ENCODE measurements at regions not wholly inside any gene's neighbourhood (a gene's known extent, or its start where the extent isn't known, plus 50 kb on each side); places are given as distances from the start of the nearest gene placed in this dataset.

DNA sequence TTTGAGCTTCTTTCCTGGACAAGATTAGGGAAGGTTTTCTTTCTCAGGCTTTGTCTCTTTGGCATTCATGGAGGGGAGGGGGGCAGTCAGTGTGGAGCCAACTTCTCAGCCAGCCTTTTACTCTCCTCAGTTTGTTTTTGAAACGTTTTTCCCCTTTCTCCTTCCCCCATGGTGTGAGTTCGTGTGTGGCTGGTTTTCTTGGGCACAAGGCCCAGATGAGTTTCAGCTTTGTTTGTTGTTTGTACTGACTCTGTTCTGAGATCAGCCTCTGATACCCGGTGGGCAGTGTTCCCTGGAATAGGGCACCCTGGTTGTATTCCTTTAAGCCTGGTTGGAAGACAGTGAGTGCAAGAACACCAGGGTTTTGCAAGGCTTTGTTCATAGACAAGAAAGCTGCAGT, 168.2 kb upstream of the RARB start:
- DNase-seq (ENCODE audit: low spot score) (no peak), ATAC-seq (no peak)

DNA sequence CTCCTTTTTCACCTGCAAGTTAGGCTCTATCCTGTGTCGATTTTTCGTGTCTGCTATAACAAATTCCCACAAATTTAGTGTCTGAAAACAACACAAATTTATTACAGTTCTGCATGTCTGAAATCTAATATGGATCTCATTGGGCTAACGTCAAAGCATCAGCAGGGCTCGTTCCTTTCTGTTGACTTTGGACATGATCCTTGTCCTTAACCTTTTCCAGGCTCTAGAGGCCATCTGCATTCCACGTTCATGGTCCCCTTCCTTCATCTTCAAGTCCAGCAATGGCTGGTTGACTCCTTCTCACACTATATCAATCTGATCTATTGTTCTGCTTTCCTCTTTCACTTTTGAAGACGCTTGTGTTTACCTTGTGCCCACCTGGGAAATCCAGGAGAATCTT, 165.7 kb upstream of the RARB start:
- ATAC-seq = no peak
- DNase-seq (ENCODE audit: low spot score) = no peak

DNA sequence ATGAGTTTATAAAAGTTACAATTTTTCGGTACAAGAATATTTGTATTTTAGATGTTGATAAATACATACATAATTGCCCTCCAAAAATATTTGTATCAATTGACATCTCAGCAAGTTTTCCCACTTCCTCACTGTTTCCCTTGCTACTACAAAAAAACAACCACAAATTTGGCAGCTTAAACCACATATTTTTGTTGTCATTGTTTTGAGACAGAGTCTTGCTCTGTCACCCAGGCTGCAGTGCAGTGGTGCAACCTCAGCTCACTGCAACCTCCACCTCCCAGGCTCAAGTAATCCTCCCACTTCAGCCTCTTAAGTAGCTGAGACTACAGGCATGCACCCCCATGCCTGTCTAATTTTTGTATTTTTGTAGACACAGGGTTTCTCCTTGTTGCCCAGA, 162.8 kb upstream of the RARB start:
- DNase-seq (ENCODE audit: low spot score) (no peak), ATAC-seq (no peak)

DNA sequence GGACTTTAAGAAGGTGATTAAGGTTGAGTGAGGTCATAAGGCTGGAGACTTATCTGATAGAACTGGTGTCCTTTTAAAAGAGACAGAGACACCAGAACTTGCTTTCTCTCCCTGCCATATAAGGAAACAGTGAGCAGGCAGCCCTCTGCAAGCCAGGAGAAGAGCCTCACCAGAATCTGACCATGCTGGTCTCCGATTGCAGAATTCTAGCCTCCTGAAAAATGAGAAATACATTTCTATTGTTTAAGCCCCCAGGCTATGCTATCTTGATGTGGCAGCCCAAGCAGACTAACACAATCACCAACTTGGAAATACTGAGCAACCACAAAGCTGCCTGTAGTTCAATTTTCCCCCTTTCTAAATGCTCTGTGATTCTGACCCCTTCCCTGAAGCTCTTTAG, 161.4 kb upstream of the RARB start:
- no peak for ATAC-seq
- no peak for DNase-seq (ENCODE audit: low spot score)

DNA sequence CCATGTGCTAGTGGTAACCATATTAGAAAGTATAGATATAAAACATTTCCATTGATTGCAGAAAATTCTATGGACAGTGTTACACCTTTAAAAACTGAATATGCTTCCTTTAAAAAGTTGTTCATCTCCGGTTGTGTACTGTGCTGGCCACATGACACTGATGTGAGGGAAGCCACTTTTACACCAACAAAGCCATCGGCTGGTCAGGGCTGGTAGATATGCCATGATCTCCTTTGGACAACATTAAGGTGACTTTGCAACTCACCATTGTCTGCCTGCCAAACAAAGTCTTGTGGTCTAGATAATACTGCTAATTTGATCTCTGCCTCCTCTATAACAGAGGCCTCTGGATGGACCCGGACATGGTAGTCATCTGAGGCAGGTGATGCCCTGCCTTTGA, 156.0 kb upstream of the RARB start:
- DNase-seq (ENCODE audit: low spot score) (no peak), ATAC-seq (no peak)

DNA sequence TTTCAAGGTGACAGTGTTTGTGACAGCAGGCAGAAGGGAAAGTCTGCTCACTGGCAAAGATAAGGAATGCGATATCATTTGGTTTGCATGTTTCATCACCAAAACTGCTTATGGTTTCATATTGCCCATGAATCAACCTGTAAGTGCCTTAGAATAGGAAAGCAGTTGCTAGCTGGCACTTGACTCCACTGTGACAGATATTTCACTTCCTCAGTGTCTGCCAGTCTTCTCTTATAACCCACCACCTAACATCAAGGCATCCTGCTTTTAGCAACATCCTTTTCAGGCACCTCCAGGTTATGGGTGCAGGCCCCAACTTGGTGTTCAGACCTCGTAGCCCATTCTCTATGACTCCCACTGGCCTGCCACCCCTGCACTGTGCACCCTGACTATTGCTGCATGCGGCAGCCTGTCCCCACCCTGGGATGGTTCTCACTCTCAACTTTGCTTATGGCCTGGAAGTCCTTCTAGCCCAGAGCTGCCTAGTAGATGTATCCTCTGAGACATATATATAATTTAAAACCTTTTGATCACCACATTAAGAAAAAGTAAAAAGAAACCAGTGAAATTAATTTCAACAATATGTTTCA, 154.4 kb upstream of the RARB start:
- no peak for ATAC-seq

DNA sequence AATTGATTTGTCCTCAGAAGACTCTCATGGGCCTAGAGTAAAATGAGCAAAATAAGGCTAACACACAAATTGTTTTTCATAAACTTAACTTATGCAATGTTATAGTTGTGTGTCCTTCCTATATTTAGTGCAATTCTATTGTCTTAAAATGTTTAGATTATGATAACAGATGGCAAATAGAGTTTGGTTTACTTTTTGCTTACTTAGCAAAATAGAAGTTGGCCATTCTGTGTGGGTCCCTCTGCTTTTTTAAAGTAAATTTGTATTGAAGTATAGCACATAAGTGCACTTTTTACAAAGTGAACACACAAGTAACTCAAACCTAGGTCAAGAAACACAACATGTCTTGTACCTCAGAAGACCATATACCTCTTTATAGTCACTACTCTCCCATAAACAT, 150.6 kb upstream of the RARB start:
- ATAC-seq (no peak), DNase-seq (ENCODE audit: low spot score) (no peak)

More for the DNA sequence above, 154.4 kb upstream of the RARB start:
- no peak for DNase-seq (ENCODE audit: low spot score)

DNA sequence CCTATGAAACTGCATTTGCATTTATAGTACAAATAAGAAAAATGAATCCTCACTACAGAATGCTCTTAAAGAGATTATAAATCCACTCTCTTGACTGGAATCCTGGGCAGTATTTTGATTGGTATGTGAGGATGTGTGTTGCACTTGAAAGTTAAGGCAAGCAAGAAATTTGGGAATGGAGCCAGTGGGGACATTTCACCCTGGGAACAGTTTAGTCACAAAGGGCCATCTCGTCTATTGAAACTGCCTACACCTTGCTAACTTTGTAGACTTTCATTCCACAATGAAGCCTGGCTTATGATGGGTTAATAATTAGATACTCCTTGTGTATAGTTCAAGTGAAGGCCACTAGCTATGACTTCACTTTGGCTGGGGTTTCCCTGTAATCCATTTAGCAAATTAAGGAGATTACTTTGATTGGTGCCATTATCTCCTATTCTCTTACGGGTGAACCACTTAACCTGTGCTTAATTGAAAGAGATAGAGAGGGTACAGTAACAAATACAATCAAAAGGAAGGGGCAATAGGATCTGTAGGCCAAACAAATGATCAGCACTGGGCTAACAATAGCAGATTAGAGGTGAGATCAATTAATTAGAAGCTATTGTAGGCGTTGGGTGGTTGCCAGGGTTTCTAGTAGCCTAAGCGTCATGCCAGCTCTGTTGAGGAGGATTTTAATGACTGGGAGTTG, 146.9 kb upstream of the RARB start:
- DNase-seq (ENCODE audit: low spot score) (no peak), ATAC-seq (no peak)

DNA sequence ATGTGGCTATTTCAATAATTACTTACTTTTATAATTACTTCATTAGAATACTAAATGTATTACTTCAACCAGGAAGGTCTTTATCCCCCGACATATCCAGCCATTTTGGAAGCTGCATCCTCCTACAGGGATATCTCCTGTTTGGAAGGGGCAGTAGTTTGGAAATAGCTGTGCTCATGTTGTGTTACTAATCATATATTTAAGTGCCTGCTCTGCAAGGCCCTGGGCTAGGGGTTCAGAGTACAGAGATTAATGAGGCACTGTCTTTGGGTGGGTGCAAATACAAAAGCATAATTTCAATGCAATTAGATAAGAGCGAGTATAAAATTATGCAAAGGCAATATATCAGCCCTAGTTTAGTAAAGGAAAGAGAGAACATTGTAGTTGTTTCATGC, 146.3 kb upstream of the RARB start:
- ATAC-seq (no peak), DNase-seq (ENCODE audit: low spot score) (no peak)

DNA sequence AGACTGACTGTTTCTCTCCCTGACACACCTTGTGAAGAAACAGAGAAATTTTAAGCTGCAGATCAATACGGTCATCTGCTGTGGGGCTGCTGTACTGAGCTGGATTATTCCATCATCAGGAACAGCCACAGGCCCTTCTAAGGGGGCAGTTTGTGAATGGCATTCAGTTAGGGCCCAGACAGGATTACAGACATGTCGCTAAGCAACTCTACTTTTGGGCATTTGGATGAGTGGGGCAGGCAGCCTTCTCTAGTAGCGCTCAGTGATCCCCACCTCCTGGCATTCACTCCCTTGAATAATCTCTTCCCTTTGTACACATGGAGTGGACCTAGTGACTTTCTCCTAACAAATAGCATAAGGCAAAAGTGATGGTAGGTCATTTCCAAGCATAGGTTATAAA, 144.4 kb upstream of the RARB start:
- ATAC-seq (no peak), DNase-seq (ENCODE audit: low spot score) (no peak)

DNA sequence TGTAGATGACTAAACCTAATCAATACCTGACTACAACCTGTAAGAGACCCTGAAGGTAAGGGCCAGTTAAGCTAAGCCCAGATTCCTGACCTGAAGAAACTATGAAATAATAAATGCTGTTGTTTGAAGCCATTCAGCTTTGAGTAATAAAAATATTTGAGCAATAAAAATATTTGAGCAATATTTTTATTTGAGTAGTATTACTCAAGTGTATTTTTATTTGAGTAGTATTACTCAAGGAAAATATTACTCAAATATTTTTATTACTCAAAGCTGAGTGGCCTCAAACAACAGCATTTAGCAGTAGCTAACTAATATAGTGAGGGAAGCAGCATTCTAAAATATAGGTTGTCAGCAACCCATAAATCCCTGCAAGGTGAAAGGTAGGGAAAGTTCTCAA, 143.8 kb upstream of the RARB start:
- ATAC-seq (no peak), DNase-seq (ENCODE audit: low spot score) (no peak)

DNA sequence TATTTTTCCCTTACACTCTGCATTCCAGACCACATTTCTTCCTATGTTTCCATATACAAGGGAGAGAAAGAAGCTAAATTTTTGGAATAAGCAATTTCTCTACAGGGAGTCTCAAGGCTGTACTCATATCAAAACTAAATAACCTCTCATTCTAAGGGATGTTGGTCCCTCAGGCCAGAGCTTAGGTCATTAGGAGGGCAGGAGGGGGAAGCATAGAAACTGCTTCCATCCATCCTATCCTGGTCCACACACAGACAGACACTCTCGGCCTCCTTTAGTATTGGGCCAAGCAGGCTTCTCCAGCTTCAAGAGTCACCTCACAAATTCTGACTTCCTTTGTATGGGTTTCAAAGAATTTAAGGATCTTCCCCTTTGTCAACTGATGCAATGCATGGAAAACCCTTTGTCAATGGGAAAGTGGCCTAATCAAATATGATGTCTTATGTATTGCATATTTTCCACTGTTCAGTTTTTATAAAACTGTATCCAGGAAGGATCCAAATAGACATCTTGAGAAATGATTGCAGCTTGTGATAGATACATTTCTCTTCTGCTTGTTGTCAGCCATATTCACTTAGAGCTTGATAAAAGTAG, 140.7 kb upstream of the RARB start:
- DNase-seq (ENCODE audit: low spot score) = no peak
- no peak for ATAC-seq

DNA sequence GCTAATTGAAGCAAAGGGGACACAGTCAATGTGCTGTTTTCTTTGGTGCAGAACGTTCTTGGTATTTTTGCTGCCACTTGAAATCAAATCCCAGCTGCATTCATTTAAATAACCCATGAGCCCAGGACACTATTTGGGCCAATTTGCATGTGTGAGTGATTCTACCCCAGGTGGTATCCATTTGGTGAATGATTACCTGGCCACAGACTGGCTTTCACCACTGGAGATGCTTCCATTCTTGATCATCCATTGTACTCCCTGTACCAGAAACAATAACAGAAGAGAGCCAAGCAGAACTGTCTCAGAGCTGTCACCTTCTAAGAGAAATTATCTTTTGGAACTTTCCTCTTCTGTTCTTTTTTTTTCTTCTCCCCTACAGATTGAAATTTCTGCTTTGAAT, 139.7 kb upstream of the RARB start:
- ATAC-seq (no peak), DNase-seq (ENCODE audit: low spot score) (no peak)

DNA sequence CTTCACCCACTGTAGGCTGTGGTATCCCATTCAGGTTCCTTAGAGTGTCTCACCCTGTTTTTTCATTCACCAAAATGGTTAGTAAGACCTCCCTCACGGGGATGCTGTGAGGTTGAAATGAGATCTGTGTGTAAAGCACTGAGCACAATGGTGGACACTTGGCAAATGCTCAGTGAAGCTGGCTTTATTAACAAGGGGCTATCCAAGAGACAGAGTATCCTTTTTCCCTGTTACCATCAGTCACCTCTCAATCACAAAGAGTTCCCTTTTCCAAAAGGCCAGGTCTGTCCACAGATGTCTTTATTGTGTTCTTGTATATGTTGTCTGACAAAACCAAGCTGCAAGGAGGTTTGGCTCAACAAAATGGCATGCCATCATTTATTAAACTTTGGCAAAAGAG, 138.9 kb upstream of the RARB start:
- DNase-seq (ENCODE audit: low spot score) (no peak), ATAC-seq (no peak)

DNA sequence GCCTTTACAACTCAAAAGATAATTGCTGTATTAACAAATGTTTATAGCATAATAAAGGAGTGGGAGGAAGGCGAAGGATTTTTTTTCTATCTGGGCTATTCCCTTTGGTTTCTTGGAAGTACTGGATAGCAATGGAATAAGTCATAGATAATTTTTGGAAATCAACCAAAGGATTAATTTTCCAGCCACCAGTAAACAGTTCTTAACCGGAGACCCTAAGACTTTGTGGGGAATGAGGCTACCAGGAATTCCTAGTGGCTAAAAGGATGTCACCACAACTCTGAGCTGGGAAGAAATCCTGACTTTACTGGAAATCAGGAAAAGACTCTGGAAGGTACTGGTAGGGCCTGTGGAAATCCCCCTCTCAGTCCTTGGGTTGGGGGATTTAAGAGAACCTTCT, 138.4 kb upstream of the RARB start:
- DNase-seq (ENCODE audit: low spot score) = no peak
- ATAC-seq = no peak

DNA sequence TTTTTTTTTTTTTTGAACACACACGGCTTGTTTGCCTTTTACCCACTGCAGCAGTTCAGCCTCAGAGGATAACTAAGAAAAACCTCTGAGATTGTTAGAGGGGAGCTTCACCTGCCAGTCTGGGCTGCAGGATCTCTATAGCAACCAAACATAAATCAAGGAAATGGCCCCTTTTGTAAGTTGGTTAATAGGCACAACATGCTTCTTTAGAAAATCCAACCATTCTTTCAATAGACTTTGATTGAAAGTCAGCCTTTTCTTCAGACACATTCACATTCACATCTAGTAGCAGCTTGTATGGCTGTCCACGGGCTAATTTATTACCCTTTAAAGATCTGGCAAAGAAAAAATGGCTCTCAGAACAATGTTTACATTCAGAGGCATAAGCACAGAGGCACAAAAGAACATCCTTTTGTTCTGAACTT, 136.6 kb upstream of the RARB start:
- ATAC-seq (no peak), DNase-seq (ENCODE audit: low spot score) (no peak)

DNA sequence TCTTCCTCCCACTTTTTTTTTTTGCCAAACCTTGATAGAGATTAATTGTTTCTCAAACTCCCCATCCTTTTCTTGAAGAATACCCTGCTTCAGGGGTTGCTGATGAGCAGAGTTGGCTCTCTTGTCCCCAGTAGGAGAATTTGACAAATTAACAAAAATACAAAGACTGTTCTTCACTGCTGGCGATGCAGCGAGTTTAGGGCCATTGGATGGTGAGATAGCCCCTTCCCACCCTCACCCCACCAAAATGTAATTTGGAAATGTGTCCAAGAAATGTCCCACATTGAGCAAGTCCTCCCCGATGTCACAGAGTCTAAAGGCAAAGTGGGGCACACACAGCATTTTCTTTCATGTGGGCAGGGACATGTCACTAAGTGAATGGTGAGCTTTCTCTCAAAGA, 136.0 kb upstream of the RARB start:
- no peak for ATAC-seq
- DNase-seq (ENCODE audit: low spot score) = no peak

DNA sequence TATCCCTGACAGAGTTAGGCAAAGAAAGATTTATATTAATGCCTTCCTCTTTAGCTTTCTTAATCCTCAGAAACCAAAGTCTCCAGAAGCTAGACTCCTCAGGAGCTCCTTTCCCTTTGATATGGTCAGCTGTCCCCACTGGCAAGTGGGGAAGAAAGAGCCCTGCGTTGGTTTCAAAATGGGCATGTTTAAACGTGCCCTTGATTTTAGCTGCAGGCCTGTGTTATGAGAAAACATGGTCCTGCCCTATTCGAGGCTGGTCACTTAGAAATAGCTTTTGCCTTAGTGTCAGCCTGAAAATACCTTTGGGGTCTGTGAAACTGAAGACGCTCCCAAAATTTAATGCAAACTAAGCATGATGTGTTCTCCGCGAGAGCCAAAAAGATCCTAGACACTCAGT, 135.5 kb upstream of the RARB start:
- ATAC-seq (no peak), DNase-seq (ENCODE audit: low spot score) (no peak)

DNA sequence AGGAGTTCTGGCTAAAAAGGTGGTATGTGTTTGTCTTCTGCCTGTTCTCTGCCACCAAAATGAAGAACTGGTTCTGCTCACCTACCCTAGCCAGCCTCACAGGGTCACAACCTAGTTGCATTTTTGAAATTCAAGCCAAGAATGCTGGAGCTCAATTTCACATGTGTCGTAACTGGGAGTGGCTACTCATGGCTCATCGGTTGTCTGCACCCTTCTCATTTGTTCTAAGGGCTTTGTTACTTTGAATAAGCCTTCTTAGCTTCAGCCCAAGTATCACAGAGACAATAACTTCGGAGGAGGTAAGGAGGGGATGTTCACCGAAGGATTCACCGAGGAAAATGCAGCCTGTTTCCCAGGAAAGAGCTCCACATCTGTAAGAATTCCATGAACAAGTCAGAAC, 134.3 kb upstream of the RARB start:
- DNase-seq (ENCODE audit: low spot score) (no peak), ATAC-seq (no peak)

DNA sequence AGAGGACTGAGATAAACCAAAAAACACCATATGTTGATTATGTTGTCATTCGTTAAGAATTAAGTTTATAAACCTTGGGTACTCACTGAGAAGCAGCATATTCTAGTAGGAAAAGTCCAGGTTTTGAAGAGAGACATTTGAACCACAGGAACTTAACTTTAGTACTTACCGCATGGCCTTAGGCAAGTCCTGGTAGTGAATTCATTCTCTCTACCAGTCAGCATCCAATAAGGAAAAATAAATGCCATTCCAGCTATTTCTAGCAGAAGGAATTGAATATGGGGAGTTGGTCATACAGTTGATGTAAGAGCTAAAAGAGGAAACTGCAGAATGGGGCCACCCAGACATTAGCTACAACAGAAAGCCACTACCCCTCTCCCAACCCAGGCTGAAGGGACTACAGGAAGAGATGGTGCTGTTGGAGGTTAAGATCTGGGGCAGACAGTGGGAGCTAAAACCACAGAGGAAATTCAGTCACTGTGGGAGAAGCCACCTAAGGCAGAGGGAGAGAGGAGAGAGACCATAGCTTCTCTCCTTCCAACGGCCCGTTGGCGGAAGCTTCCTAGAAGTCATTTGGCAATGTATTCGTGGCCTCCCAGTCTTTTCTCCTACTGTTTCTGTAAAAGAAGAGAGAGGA, 133.8 kb upstream of the RARB start:
- ATAC-seq (no peak), DNase-seq (ENCODE audit: low spot score) (no peak)

DNA sequence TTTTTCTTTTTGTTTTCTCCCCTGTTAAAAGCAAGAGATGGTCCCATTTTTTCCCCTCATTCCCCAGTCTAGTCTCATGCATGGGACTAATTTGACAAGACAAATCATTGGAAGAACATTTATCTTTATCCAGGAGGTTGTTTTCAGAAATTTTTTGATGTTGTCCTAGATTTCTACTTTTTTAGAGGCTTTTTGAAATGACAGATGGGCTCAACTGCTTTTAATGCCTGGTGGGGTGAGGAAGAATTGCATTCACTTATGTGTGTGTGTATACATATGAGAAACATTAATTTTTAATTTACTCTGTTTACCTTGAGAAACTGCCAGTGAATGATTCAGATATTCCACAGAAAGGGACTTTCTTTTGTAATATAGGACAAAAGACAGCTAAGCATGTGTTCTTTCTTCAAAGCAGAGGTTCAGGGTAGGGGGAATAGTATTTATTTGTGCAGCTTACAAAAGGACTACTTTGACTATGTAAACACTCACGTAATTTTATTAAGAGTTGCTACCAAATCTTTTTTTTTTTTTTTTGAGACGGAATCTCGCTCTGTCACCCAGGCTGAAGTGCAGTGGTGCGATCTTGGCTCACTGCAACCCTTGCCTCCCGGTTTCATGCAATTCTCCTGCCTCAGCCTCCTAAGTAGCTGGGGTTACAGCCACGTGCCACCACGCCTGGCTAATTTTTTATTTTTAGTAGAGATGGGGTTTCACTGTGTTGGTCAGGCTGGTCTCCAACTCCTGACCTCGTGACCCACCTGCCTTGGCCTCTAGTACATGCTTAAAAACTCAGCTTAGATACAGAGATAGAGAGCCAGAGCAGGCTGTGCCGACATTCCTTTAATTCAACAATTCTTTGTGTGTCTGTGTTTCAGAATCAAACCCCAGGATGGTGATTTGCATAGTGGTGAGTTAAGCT, 130.1 kb upstream of the RARB start:
- DNase-seq (ENCODE audit: low spot score) (no peak), ATAC-seq (no peak)
